ENCODE measurements at regions not wholly inside any gene's neighbourhood (a gene's known extent, or its start where the extent isn't known, plus 50 kb on each side); places are given as distances from the start of the nearest gene placed in this dataset.

DNA sequence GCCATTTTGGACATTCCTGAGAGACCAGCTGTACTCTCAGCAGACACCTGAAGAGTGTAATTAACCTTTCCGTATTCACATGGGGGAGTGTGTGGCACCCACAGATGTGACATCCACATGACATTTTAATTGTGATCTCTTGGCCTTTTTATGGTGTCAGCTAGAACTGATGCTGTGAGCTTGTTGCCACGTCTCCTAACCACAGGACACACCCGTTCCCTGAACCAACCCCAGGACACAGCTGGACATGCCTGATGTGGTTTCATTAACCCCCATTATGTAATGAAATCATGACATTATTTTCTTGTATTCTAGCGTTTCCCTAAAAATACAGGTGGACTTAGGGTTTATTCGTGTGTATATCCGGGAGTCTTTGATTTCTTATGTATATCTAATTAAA, 1036.1 kb downstream of the TMEM121 start:
- TF ChIP-seq CTCF (IDR thresholded peaks at IDR 0.05; ENCODE audit: insufficient read depth, low read depth, low read length) (no peak), EZH2 (IDR thresholded peaks at IDR 0.05; ENCODE audit: insufficient read depth, low read length) (no peak)
